HepG2 (cell line): ENCODE measurements at regions not wholly inside any gene's neighbourhood (a gene's known extent, or its start where the extent isn't known, plus 50 kb on each side); places are given as distances from the start of the nearest gene placed in this dataset.

Experiments used
- ATAC-seq: fragments of 200-7000 bp; cut with Tn5 transposase; 3 replicates; pipeline ENCODE4 v1.9.1; 2020; ENCODE audit warnings: mild to moderate bottlenecking, moderate library complexity
- BruUV-seq: library from RNA; stranded (reverse); fragments of 400-500 nt; replicated peaks from 2 replicates; lab custom pipeline; 2021; lab: Mats Ljungman, UMichigan
- CTCF ChIA-PET: fragments of 300-600 bp; formaldehyde crosslinking; extraction: SDS; loops from one replicate; lab custom pipeline; 2021; ENCODE audit warnings: low total read pairs, inconsistent platforms, low intra/inter-chr PET ratio; lab: Yijun Ruan, JAX
- POLR2A ChIA-PET: fragments of 350-600 bp; sonication (Branson Sonifier 250); formaldehyde crosslinking; loops from one replicate; lab custom pipeline; 2020; ENCODE audit warnings: antibody characterized with exemption, inconsistent platforms; lab: Yijun Ruan, JAX
- DNase-seq: peaks from one replicate; pipeline ENCODE4 v3.0.0-alpha.2; 2015; ENCODE audit warnings: low spot score
- FAIRE-seq: peaks from 3 replicates; lab custom pipeline; 2011; peaks lifted over from hg19 to GRCh38; lab: Jason Lieb, UNC
- H2AFZ ChIP-seq: one replicate; pipeline ENCODE4 v1.6.1; 2011; ENCODE audit warnings: low read length, inconsistent platforms
- H3K27ac ChIP-seq: fragments of 300-600 bp; 3 replicates; pipeline ENCODE4 v1.8.0; 2011; ENCODE audit warnings: mixed run types, mild to moderate bottlenecking, mixed read lengths, low read length, inconsistent platforms; ENCODE audit not compliant: insufficient read depth; ENCODE audit errors: extremely low read length
- H3K27me3 ChIP-seq, 2 experiments: fragments of 200-600 bp in 1 of 2; 2 replicates in 1 of 2; 3 replicates in 1 of 2; pipeline versions ENCODE4 v1.6.0 to v1.8.0; 2011; ENCODE audit warnings: low read length in 2 of 2, mild to moderate bottlenecking in 2 of 2, moderate library complexity in 2 of 2, inconsistent platforms in 1 of 2; ENCODE audit not compliant: insufficient read depth in 2 of 2, control insufficient read depth in 1 of 2
- H3K36me3 ChIP-seq, 2 experiments: fragments of 200-600 bp in 1 of 2; replicated peaks in 1 of 2; 2 replicates in 1 of 2; 3 replicates in 1 of 2; pipeline versions ENCODE4 v1.5.1 to v1.8.0; 2011; ENCODE audit warnings: low read length in 2 of 2, inconsistent platforms in 1 of 2; ENCODE audit not compliant: insufficient read depth in 2 of 2, control insufficient read depth in 1 of 2
- H3K4me1 ChIP-seq: 2 replicates; pipeline ENCODE4 v1.5.1; 2012; ENCODE audit warnings: low read length, inconsistent platforms; ENCODE audit not compliant: insufficient read depth
- H3K4me2 ChIP-seq: 2 replicates; pipeline ENCODE4 v1.6.0; 2011; ENCODE audit warnings: low read depth, low read length, inconsistent platforms
- H3K4me3 ChIP-seq, 3 experiments: fragments of 200-600 bp in 1 of 3; sonication (generic), shearing (Covaris generic) in 1 of 3; replicated peaks in 1 of 3; 2 replicates each; pipeline ENCODE4 v1.5.1; 2011 to 2016; ENCODE audit warnings: low read length in 3 of 3, inconsistent platforms in 2 of 3, low read depth in 2 of 3, mild to moderate bottlenecking in 2 of 3, control low read depth in 1 of 3, mixed read lengths in 1 of 3; ENCODE audit not compliant: insufficient read depth in 1 of 3
- H3K79me2 ChIP-seq: one replicate; pipeline ENCODE4 v1.6.1; 2011; ENCODE audit warnings: low read length, inconsistent platforms; ENCODE audit not compliant: insufficient read depth
- H3K9ac ChIP-seq: 2 replicates; pipeline ENCODE4 v1.6.0; 2011; ENCODE audit warnings: mild to moderate bottlenecking, low read depth, low read length, inconsistent platforms; ENCODE audit not compliant: insufficient read depth
- H3K9me3 ChIP-seq: 2 replicates; pipeline ENCODE4 v1.5.1; 2012; ENCODE audit warnings: mild to moderate bottlenecking, low read length
- H4K20me1 ChIP-seq: 2 replicates; pipeline ENCODE4 v1.6.0; 2011; ENCODE audit warnings: inconsistent platforms, mild to moderate bottlenecking, low read length, moderate library complexity; ENCODE audit not compliant: insufficient read depth
- MAFK ChIP-seq, 2 experiments: IDR thresholded peaks in 1 of 2; conservative IDR thresholded peaks in 1 of 2; 2 replicates each; pipeline ENCODE4 v1.6.1; 2011; ENCODE audit warnings: improper control_type of control experiment in 2 of 2, low read length in 2 of 2
- WGBS: methylation state at CpG from one replicate; pipeline ENCODE4 v1.1.6; 2017; ENCODE audit warnings: low lambda C conversion rate; 5-methylcytosine and 5-hydroxymethylcytosine counted together
- in situ Hi-C: cut with HindIII; loops from 2 replicates; pipeline ENCODE4 v1.10.0; 2017; ENCODE audit warnings: low pct_unique_long_range_greater_than_20kb; ENCODE audit not compliant: extremely low pct_ligation_motif_present
- intact Hi-C: fragments of 100-400 bp; cut with micrococcal nuclease; formaldehyde crosslinking; loops from one replicate; pipeline ENCODE4 v1.10.0; 2022; ENCODE audit not compliant: unreplicated experiment
- TF ChIP-seq, protein P1 (sequence below): sonication (generic); formaldehyde crosslinking; IDR thresholded peaks from 2 replicates; pipeline ENCODE4 v1.4.0; 2020; ENCODE audit warnings: mild to moderate bottlenecking, missing genetic modification reagents

DNA sequence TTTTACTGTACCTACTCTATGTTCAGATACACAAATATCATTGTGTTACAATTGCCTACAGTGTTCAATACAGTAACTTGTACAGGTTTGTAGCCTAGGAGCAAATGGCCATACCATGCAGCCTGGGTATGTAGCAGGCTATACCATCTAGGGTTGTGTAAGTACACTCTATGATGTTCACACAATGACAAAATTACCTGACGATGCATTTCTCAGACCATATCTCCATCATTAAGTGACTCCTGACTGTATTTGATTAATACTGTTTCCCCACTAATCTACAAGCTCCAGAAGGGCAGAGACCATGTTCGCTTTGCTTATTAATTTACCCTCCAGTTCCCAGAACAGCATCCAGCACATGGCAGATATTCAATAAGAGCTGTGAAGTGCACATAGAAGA is 372.2 kb downstream of the METTL4 start:
- TF ChIP-seq, protein P1, sequence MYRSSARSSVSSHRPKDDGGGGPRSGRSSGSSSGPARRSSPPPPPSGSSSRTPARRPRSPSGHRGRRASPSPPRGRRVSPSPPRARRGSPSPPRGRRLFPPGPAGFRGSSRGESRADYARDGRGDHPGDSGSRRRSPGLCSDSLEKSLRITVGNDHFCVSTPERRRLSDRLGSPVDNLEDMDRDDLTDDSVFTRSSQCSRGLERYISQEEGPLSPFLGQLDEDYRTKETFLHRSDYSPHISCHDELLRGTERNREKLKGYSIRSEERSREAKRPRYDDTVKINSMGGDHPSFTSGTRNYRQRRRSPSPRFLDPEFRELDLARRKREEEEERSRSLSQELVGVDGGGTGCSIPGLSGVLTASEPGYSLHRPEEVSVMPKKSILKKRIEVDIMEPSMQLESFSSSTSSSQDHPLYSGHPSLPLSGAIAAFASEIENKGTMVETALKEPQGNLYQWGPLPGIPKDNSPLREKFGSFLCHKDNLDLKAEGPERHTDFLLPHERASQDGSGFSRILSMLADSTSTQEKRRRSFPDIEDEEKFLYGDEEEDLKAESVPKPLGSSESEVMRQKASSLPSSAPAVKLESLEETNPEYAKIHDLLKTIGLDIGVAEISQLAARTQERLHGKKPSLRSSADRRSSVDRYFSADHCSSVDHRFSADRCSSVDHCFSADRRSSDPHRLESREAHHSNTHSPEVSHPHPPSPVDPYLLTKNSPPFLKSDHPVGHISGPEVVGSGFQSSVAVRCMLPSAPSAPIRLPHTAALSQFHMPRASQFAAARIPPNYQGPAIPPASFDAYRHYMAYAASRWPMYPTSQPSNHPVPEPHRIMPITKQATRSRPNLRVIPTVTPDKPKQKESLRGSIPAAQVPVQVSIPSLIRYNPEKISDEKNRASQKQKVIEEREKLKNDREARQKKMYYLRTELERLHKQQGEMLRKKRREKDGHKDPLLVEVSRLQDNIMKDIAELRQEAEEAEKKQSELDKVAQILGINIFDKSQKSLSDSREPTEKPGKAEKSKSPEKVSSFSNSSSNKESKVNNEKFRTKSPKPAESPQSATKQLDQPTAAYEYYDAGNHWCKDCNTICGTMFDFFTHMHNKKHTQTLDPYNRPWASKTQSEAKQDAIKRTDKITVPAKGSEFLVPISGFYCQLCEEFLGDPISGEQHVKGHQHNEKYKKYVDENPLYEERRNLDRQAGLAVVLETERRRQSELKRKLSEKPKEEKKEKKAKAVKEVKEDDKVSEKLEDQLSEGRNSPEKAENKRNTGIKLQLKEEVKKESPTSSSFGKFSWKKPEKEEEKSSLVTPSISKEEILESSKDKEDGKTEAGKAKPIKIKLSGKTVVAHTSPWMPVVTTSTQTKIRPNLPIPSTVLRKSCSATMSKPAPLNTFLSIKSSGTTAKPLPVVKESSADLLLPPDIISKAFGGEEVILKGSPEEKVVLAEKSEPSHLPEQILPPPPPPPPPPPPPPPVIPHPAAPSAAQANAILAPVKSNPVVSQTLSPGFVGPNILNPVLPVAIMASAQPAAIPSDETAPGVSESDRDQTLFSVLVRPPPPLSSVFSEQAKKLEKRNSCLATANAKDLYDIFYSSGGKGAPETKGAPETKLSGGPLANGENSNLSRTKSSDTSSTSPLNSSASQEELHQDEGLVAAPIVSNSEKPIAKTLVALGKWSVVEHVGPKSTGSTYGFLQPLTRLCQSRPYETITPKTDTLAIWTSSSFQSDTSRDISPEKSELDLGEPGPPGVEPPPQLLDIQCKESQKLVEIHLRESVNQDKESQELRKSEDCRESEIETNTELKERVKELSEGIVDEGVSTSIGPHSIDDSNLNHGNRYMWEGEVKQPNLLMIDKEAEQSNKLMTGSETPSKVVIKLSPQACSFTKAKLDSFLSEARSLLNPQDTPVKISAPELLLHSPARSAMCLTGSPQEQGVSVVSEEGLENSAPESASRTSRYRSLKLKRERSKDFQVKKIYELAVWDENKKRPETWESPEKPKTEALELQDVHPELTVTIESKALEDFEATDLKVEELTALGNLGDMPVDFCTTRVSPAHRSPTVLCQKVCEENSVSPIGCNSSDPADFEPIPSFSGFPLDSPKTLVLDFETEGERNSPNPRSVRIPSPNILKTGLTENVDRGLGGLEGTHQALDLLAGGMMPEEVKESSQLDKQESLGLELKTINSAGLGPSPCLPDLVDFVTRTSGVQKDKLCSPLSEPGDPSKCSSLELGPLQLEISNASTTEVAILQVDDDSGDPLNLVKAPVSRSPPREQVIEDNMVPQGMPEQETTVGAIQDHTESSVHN: no peak
- TF ChIP-seq MAFK (conservative IDR thresholded peaks at IDR 0.05 in 1 of 2, IDR thresholded peaks at IDR 0.05 in 1 of 2; ENCODE audit: low read length in 2 of 2): peak in 1 of 2 experiments; percentile 42; a peak in 1 of 4 replicates
- CTCF ChIA-PET: no interaction called here
- POLR2A ChIA-PET: no interaction called here
- Histone ChIP-seq H3K9ac (no peak overlapping the region), H3K9me3 (peaks cover 3% of the 10 kb centered on the region; the same call in 1 of the 2 replicates), H3K4me2 (no peak overlapping the region), H3K79me2 (no peaks in the 10 kb centered on the region), H2AFZ (no peak overlapping the region), H3K27ac (no peak overlapping the region), H3K4me3 (no peak overlapping the region), H3K4me1 (no peaks in the 10 kb centered on the region), H3K27me3 (no peaks in the 10 kb centered on the region), H4K20me1 (no peaks in the 10 kb centered on the region), H3K36me3 (no peaks in the 10 kb centered on the region)
- DNase-seq (no peak), ATAC-seq (no peak), FAIRE-seq (no peak)
- intact Hi-C loops: no loop called here
- 0% methylated on average over 2 of the region's 2 CpGs for WGBS
- in situ Hi-C loops: no loop called here
- no TSS peak for BruUV-seq
